ENCODE measurements at regions not wholly inside any gene's neighbourhood (a gene's known extent, or its start where the extent isn't known, plus 50 kb on each side); places are given as distances from the start of the nearest gene placed in this dataset.
"Not testable (repeated sequence)": the region's sequence is repeated elsewhere in the genome, so short reads cannot be mapped to it uniquely, and the experiment has no call there.

- Histone ChIP-seq H3K9me3 (ENCODE audit: low read length) (peaks cover 3% of the 10 kb centered on the region; the same call in 1 of the 2 replicates), H3K27me3 (ENCODE audit: low read length) (no peaks in the 10 kb centered on the region), H3K36me3 (ENCODE audit: insufficient read depth, low read length) (no peaks in the 10 kb centered on the region), H4K20me1 (ENCODE audit: insufficient read depth, low read depth, low read length) (no peaks in the 10 kb centered on the region), H3K27ac (ENCODE audit: low read length) (no peak overlapping the region), H3K4me3 (ENCODE audit: low read length) (no peak overlapping the region), H3K4me1 (ENCODE audit: low read length) (no peaks in the 10 kb centered on the region), H2AFZ (ENCODE audit: low read length) (no peak overlapping the region), H3K79me2 (ENCODE audit: low read length) (no peaks in the 10 kb centered on the region), H3K4me2 (ENCODE audit: low read depth, low read length, poor library complexity, severe bottlenecking) (no peak overlapping the region), H3K9ac (ENCODE audit: low read length) (no peak overlapping the region), H3K9me2 (replicated peaks; ENCODE audit: insufficient read depth, low read length) (no peaks in the 10 kb centered on the region)
- no peak for DNase-seq
Measured at GRCh38 chr5:119694284-119694683, 64.9 kb downstream of the FAM170A start.

GRCh38 chr5:119706049-119706448 is 76.7 kb downstream of the FAM170A start:
- H3K27me3 ChIP-seq (ENCODE audit: low read length): no peaks in the 10 kb centered on the region
- no peaks in the 10 kb centered on the region for H3K9me2 ChIP-seq (replicated peaks; ENCODE audit: insufficient read depth, low read length)
- H3K4me1 ChIP-seq (ENCODE audit: low read length): no peaks in the 10 kb centered on the region
- H3K9ac ChIP-seq (ENCODE audit: low read length): no peak overlapping the region
- no peak for DNase-seq
- H4K20me1 ChIP-seq (ENCODE audit: insufficient read depth, low read depth, low read length): no peaks in the 10 kb centered on the region
- no peak overlapping the region for H3K27ac ChIP-seq (ENCODE audit: low read length)
- H3K4me3 ChIP-seq (ENCODE audit: low read length): no peak overlapping the region
- no peaks in the 10 kb centered on the region for H3K36me3 ChIP-seq (ENCODE audit: insufficient read depth, low read length)
- H2AFZ ChIP-seq (ENCODE audit: low read length): no peak overlapping the region
- no peak overlapping the region for H3K4me2 ChIP-seq (ENCODE audit: low read depth, low read length, poor library complexity, severe bottlenecking)
- no peaks in the 10 kb centered on the region for H3K9me3 ChIP-seq (ENCODE audit: low read length)
- H3K79me2 ChIP-seq (ENCODE audit: low read length): no peaks in the 10 kb centered on the region

GRCh38 chr5:119708076-119708790 is 78.9 kb downstream of the FAM170A start:
- Histone ChIP-seq H2AFZ (ENCODE audit: low read length) (no peak overlapping the region), H3K27me3 (ENCODE audit: low read length) (no peaks in the 10 kb centered on the region)

GRCh38 chr5:119721775-119722174 is 92.4 kb downstream of the FAM170A start:
- no peaks in the 10 kb centered on the region for H3K27me3 ChIP-seq (ENCODE audit: low read length)
- no peaks in the 10 kb centered on the region for H3K36me3 ChIP-seq (ENCODE audit: insufficient read depth, low read length)
- no peaks in the 10 kb centered on the region; the same call in 1 of the 2 replicates for H3K9me2 ChIP-seq (replicated peaks; ENCODE audit: insufficient read depth, low read length)
- H2AFZ ChIP-seq (ENCODE audit: low read length): no peak overlapping the region
- no peaks in the 10 kb centered on the region for H3K4me1 ChIP-seq (ENCODE audit: low read length)
- DNase-seq: no peak
- 0 out of 2 replicates have a peak, but pooled peaks cover 2% of the 10 kb centered on the region for H3K9me3 ChIP-seq (ENCODE audit: low read length)
- no peak overlapping the region for H3K9ac ChIP-seq (ENCODE audit: low read length)
- no peak overlapping the region for H3K4me2 ChIP-seq (ENCODE audit: low read depth, low read length, poor library complexity, severe bottlenecking)
- no peaks in the 10 kb centered on the region for H3K79me2 ChIP-seq (ENCODE audit: low read length)
- H3K4me3 ChIP-seq (ENCODE audit: low read length): no peak overlapping the region
- no peak overlapping the region for H3K27ac ChIP-seq (ENCODE audit: low read length)
- no peaks in the 10 kb centered on the region for H4K20me1 ChIP-seq (ENCODE audit: insufficient read depth, low read depth, low read length)

More at GRCh38 chr5:119708076-119708790, 78.9 kb downstream of the FAM170A start:
- H3K9ac ChIP-seq (ENCODE audit: low read length): no peak overlapping the region
- no peaks in the 10 kb centered on the region for H3K79me2 ChIP-seq (ENCODE audit: low read length)
- DNase-seq: no peak
- H3K4me2 ChIP-seq (ENCODE audit: low read depth, low read length, poor library complexity, severe bottlenecking): no peak overlapping the region
- H3K27ac ChIP-seq (ENCODE audit: low read length): no peak overlapping the region
- no peaks in the 10 kb centered on the region for H4K20me1 ChIP-seq (ENCODE audit: insufficient read depth, low read depth, low read length)
- H3K4me1 ChIP-seq (ENCODE audit: low read length): no peaks in the 10 kb centered on the region
- H3K4me3 ChIP-seq (ENCODE audit: low read length): no peak overlapping the region
- no peaks in the 10 kb centered on the region for H3K36me3 ChIP-seq (ENCODE audit: insufficient read depth, low read length)
- no peaks in the 10 kb centered on the region for H3K9me3 ChIP-seq (ENCODE audit: low read length)
- no peaks in the 10 kb centered on the region for H3K9me2 ChIP-seq (replicated peaks; ENCODE audit: insufficient read depth, low read length)

- DNase-seq; H3K79me2 ChIP-seq (ENCODE audit: low read length); H4K20me1 ChIP-seq (ENCODE audit: insufficient read depth, low read depth, low read length); H3K4me3 ChIP-seq (ENCODE audit: low read length); H3K4me1 ChIP-seq (ENCODE audit: low read length); H3K9me2 ChIP-seq (replicated peaks; ENCODE audit: insufficient read depth, low read length); H3K27me3 ChIP-seq (ENCODE audit: low read length); H3K9me3 ChIP-seq (ENCODE audit: low read length); H3K27ac ChIP-seq (ENCODE audit: low read length); H3K4me2 ChIP-seq (ENCODE audit: low read depth, low read length, poor library complexity, severe bottlenecking); H3K9ac ChIP-seq (ENCODE audit: low read length); H2AFZ ChIP-seq (ENCODE audit: low read length); H3K36me3 ChIP-seq (ENCODE audit: insufficient read depth, low read length): not testable (repeated sequence)
Measured at GRCh38 chr5:119725291-119725690, 95.9 kb downstream of the FAM170A start.

GRCh38 chr5:119726544-119726943 is 97.2 kb downstream of the FAM170A start:
- Histone ChIP-seq H3K9me2 (replicated peaks; ENCODE audit: insufficient read depth, low read length) (no peaks in the 10 kb centered on the region; the same call in 1 of the 2 replicates), H3K4me2 (ENCODE audit: low read depth, low read length, poor library complexity, severe bottlenecking) (no peak overlapping the region), H3K27ac (ENCODE audit: low read length) (no peak overlapping the region), H2AFZ (ENCODE audit: low read length) (no peak overlapping the region), H3K9ac (ENCODE audit: low read length) (no peak overlapping the region), H3K79me2 (ENCODE audit: low read length) (no peaks in the 10 kb centered on the region), H3K4me1 (ENCODE audit: low read length) (no peaks in the 10 kb centered on the region), H3K9me3 (ENCODE audit: low read length) (0 out of 2 replicates have a peak, but pooled peaks cover 2% of the 10 kb centered on the region), H4K20me1 (ENCODE audit: insufficient read depth, low read depth, low read length) (no peaks in the 10 kb centered on the region), H3K27me3 (ENCODE audit: low read length) (no peaks in the 10 kb centered on the region), H3K4me3 (ENCODE audit: low read length) (no peak overlapping the region), H3K36me3 (ENCODE audit: insufficient read depth, low read length) (no peaks in the 10 kb centered on the region)
- DNase-seq: no peak

GRCh38 chr5:119740225-119740624 is 110.9 kb downstream of the FAM170A start:
- no peak for DNase-seq

GRCh38 chr5:119741691-119742090 is 112.3 kb downstream of the FAM170A start:
- no peak overlapping the region for H3K4me2 ChIP-seq (ENCODE audit: low read depth, low read length, poor library complexity, severe bottlenecking)
- no peaks in the 10 kb centered on the region for H3K79me2 ChIP-seq (ENCODE audit: low read length)
- no peaks in the 10 kb centered on the region for H3K9me3 ChIP-seq (ENCODE audit: low read length)
- H3K36me3 ChIP-seq (ENCODE audit: insufficient read depth, low read length): no peaks in the 10 kb centered on the region
- DNase-seq: no peak
- H3K9ac ChIP-seq (ENCODE audit: low read length): no peak overlapping the region
- H3K4me3 ChIP-seq (ENCODE audit: low read length): no peak overlapping the region
- no peaks in the 10 kb centered on the region for H4K20me1 ChIP-seq (ENCODE audit: insufficient read depth, low read depth, low read length)
- no peak overlapping the region for H2AFZ ChIP-seq (ENCODE audit: low read length)
- no peaks in the 10 kb centered on the region for H3K27me3 ChIP-seq (ENCODE audit: low read length)
- no peaks in the 10 kb centered on the region for H3K4me1 ChIP-seq (ENCODE audit: low read length)
- no peak overlapping the region for H3K27ac ChIP-seq (ENCODE audit: low read length)
- H3K9me2 ChIP-seq (replicated peaks; ENCODE audit: insufficient read depth, low read length): no peaks in the 10 kb centered on the region

More at GRCh38 chr5:119740225-119740624, 110.9 kb downstream of the FAM170A start:
- H3K4me1 ChIP-seq (ENCODE audit: low read length): no peaks in the 10 kb centered on the region
- no peaks in the 10 kb centered on the region for H3K9me3 ChIP-seq (ENCODE audit: low read length)
- H3K27me3 ChIP-seq (ENCODE audit: low read length): no peaks in the 10 kb centered on the region
- no peak overlapping the region for H3K4me2 ChIP-seq (ENCODE audit: low read depth, low read length, poor library complexity, severe bottlenecking)
- H4K20me1 ChIP-seq (ENCODE audit: insufficient read depth, low read depth, low read length): no peaks in the 10 kb centered on the region
- H3K9ac ChIP-seq (ENCODE audit: low read length): no peak overlapping the region
- no peaks in the 10 kb centered on the region for H3K9me2 ChIP-seq (replicated peaks; ENCODE audit: insufficient read depth, low read length)
- H3K79me2 ChIP-seq (ENCODE audit: low read length): no peaks in the 10 kb centered on the region
- H3K4me3 ChIP-seq (ENCODE audit: low read length): no peak overlapping the region
- H3K27ac ChIP-seq (ENCODE audit: low read length): no peak overlapping the region
- H2AFZ ChIP-seq (ENCODE audit: low read length): no peak overlapping the region
- no peaks in the 10 kb centered on the region for H3K36me3 ChIP-seq (ENCODE audit: insufficient read depth, low read length)

All from Karpas-422 (cell line).